Thoracic aorta (tissue), 2 donors: ENCODE measurements at regions not wholly inside any gene's neighbourhood (a gene's known extent, or its start where the extent isn't known, plus 50 kb on each side); places are given as distances from the start of the nearest gene placed in this dataset.

Experiments used
- ATAC-seq: fragments of 150-250 bp; one replicate; pipeline ENCODE4 v1.8.0; 2017; ENCODE audit warnings: low read depth; ENCODE audit not compliant: insufficient number of reproducible peaks, low FRiP score
- DNase-seq: peaks from one replicate; pipeline ENCODE4 v3.0.0-alpha.2; 2020; ENCODE audit warnings: low spot score
- H3K27ac ChIP-seq, 2 donors: fragments of 200-600 bp; sonication (generic); 1 replicate in 1 of 2; 2 replicates in 1 of 2; pipeline ENCODE4 v1.5.1; 2016; ENCODE audit warnings: mild to moderate bottlenecking in 2 of 2, moderate library complexity in 2 of 2
- H3K27me3 ChIP-seq: fragments of 200-600 bp; sonication (generic); replicated peaks from 2 replicates; pipeline ENCODE4 v1.6.0; 2016; ENCODE audit warnings: mild to moderate bottlenecking; ENCODE audit not compliant: insufficient read depth
- H3K36me3 ChIP-seq: fragments of 200-600 bp; sonication (generic); one replicate; pipeline ENCODE4 v1.5.1; 2016
- H3K4me1 ChIP-seq, 2 donors: fragments of 200-600 bp; sonication (generic); 1 replicate in 1 of 2; 2 replicates in 1 of 2; pipeline versions ENCODE4 v1.5.1 to v1.6.0; 2016; ENCODE audit warnings: low read depth in 2 of 2, mild to moderate bottlenecking in 1 of 2; ENCODE audit not compliant: control insufficient read depth in 1 of 2
- H3K4me3 ChIP-seq: fragments of 200-600 bp; sonication (generic); 2 replicates; pipeline ENCODE4 v1.5.1; 2016; ENCODE audit warnings: mild to moderate bottlenecking
- H3K9me3 ChIP-seq: fragments of 200-600 bp; sonication (generic); 2 replicates; pipeline ENCODE4 v1.5.1; 2016
- TF ChIP-seq, protein P1 (sequence below): fragments of 200-600 bp; sonication (generic); IDR thresholded peaks from one replicate; pipeline ENCODE4 v1.5.1; 2019; ENCODE audit warnings: antibody characterized with exemption

DNA sequence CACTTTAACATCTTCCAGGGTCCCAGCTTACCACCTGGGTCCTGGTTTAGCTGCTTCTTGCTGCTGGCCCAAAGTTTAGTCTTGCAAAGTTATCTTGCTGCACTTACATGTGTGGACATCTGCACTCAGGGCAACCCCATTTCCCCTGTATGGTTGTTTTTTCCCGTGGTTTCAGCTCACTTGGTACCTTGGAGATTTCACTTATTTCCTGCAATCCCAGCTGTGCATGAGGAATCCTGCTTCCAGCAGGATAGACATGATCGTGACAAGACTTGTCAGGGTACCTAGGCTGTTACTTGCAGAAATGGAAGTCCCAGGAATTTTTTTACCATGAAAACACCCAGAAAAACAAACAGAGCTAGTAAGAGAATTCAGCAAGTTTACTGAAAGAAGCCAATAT is 95.9 kb upstream of the LEP start:
- DNase-seq (no peak), ATAC-seq (no peak)
- Histone ChIP-seq H3K9me3 (no peaks in the 10 kb centered on the region), H3K4me3 (no peak overlapping the region), H3K4me1 (no peaks in the 10 kb centered on the region), H3K27me3 (no peaks in the 10 kb centered on the region), H3K36me3 (no peaks in the 10 kb centered on the region), H3K27ac (no peak overlapping the region)
- TF ChIP-seq, protein P1, sequence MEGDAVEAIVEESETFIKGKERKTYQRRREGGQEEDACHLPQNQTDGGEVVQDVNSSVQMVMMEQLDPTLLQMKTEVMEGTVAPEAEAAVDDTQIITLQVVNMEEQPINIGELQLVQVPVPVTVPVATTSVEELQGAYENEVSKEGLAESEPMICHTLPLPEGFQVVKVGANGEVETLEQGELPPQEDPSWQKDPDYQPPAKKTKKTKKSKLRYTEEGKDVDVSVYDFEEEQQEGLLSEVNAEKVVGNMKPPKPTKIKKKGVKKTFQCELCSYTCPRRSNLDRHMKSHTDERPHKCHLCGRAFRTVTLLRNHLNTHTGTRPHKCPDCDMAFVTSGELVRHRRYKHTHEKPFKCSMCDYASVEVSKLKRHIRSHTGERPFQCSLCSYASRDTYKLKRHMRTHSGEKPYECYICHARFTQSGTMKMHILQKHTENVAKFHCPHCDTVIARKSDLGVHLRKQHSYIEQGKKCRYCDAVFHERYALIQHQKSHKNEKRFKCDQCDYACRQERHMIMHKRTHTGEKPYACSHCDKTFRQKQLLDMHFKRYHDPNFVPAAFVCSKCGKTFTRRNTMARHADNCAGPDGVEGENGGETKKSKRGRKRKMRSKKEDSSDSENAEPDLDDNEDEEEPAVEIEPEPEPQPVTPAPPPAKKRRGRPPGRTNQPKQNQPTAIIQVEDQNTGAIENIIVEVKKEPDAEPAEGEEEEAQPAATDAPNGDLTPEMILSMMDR, result no peak

DNA sequence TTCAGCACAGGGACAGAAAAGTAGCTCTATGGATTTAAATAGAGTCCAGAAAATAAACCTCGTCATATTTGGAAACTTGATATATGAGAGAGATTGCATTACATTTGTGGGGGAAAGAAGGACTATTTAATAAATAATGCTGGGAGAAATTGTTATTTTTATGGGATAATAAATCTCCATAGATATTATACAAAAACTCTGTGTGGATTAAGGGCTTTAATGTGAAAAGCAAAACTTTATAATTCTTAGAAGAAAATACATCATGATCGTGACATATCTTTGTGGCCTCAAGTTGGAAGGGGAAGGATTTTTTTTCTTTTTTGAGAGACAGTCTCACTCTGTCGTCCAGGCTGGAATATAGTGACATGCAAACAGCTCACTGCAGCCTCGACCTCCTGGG is 95.0 kb upstream of the LEP start:
- ATAC-seq, result no peak
- H3K27ac ChIP-seq, result no peak overlapping the region
- H3K9me3 ChIP-seq, result no peaks in the 10 kb centered on the region
- H3K36me3 ChIP-seq, result no peaks in the 10 kb centered on the region
- DNase-seq, result no peak
- TF ChIP-seq, protein P1, result no peak
- H3K4me1 ChIP-seq, result no peaks in the 10 kb centered on the region
- H3K4me3 ChIP-seq, result no peak overlapping the region
- no peaks in the 10 kb centered on the region for H3K27me3 ChIP-seq

DNA sequence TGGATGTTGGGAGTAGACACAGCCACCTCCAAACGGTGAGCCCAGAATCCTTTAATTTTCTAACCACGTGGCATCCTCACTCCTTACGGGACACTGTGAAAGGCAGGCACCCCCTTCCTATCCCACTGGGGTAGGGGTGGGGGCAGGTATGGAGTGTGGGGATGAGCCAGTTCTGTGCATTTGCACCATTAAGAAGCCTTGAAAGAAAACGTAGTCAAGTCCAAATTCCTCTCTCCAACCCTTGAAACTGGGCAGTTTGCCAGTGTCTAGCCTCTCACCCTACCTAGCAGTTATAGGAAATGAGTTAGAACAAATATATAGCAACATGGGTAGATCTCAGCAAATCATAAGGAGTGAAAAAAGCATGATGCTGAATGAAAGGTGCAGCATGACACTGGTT is 92.4 kb upstream of the LEP start:
- no peak for ATAC-seq
- H3K27me3 ChIP-seq, result no peaks in the 10 kb centered on the region
- TF ChIP-seq, protein P1, result no peak

DNA sequence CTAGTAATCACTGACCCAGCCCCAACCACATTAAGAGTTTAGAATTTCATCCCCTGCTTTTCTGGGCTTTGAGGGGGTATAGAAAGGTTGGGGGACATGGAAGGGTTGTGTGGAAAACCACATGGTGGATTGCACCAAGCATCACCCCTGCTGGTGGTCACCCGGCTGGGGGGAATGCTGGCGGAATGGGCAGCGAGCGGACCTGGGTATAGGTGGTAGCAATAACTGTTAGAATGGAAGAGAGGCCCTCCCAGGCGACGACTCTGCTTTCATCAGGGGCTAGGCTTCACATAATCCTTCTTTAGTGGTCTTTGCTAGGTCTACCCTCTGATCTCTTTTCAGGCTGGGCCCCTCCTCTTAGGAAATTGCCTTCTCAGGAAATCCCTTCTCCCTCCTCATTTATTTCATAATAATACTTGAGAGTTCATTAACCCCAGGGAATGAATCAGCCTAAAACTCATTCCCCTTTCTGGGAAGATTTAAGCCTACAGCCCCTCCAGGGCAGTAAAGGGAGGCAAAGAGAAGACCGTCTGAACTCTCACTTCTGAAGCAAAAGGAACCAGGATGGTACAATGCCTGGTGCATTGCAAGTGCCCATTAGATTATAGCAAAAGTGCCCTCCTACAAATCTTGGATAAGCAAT is 90.7 kb upstream of the LEP start:
- DNase-seq (no peak), ATAC-seq (no peak)
- Histone ChIP-seq H3K27ac (no peak overlapping the region), H3K4me3 (no peak overlapping the region), H3K27me3 (no peaks in the 10 kb centered on the region), H3K4me1 (no peaks in the 10 kb centered on the region), H3K36me3 (no peaks in the 10 kb centered on the region), H3K9me3 (no peaks in the 10 kb centered on the region)
- TF ChIP-seq, protein P1, result no peak

More for the DNA sequence above, 92.4 kb upstream of the LEP start:
- no peaks in the 10 kb centered on the region for H3K36me3 ChIP-seq
- no peak overlapping the region for H3K27ac ChIP-seq
- H3K4me3 ChIP-seq, result no peak overlapping the region
- no peak for DNase-seq
- no peaks in the 10 kb centered on the region for H3K4me1 ChIP-seq
- no peaks in the 10 kb centered on the region for H3K9me3 ChIP-seq

DNA sequence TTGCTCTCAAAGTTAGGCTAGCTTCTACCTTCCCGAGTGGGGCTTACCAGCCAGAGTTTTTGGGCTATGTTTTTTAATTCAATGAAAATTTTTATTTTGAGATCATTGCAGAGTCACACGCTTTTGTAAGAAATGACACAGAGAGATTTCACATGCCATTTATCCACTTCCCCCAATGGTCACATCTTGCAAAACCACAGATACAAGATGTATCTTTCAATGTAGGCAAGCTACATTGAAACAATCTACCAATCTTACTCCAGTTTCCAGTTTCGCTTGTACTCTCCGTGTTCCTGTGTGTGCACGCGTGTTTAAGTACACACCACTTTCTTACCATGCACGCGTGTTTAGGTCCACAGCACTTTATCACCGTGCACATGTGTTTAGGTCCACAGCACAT is 89.4 kb upstream of the LEP start:
- Histone ChIP-seq H3K4me3 (no peak overlapping the region), H3K27ac (no peak overlapping the region), H3K36me3 (no peaks in the 10 kb centered on the region), H3K9me3 (no peaks in the 10 kb centered on the region), H3K4me1 (no peaks in the 10 kb centered on the region), H3K27me3 (no peaks in the 10 kb centered on the region)
- no peak for ATAC-seq
- DNase-seq, result no peak
- TF ChIP-seq, protein P1, result no peak
